ENCODE measurements at regions not wholly inside any gene's neighbourhood (a gene's known extent, or its start where the extent isn't known, plus 50 kb on each side); places are given as distances from the start of the nearest gene placed in this dataset.

- intact Hi-C loops (cut with micrococcal nuclease) (loop anchor here (5.0 kb wide), 1 partner anchor 485 kb away; no protein-coding TSS in a partner anchor), dilution Hi-C loops (cut with MboI; ENCODE audit: extremely low pct_ligation_motif_present, low sequenced_read_pairs) (no loop called here)
- no TSS peak for BruUV-seq (replicated peaks)
- Histone ChIP-seq H3K27ac (ENCODE audit: insufficient read depth, low read depth, low read length) (no peak overlapping the region), H3K27me3 (ENCODE audit: control insufficient read depth in 2 of 2, insufficient read depth in 2 of 2, low read length in 2 of 2) (no peaks in the 10 kb centered on the region), H3K36me3 (ENCODE audit: control insufficient read depth in 2 of 2, extremely low read depth in 1 of 2, insufficient read depth in 2 of 2, low read length in 2 of 2) (no peaks in the 10 kb centered on the region), H3K9me1 (replicated peaks; ENCODE audit: control insufficient read depth, extremely low read depth, insufficient read depth, low read length) (no peaks in the 10 kb centered on the region), H3K9me3 (replicated peaks; ENCODE audit: control insufficient read depth, insufficient read depth, low read length) (no peaks in the 10 kb centered on the region), H3K4me1 (ENCODE audit: control insufficient read depth, extremely low read depth, insufficient read depth, low read length) (no peaks in the 10 kb centered on the region), H3K79me2 (ENCODE audit: control insufficient read depth, insufficient read depth, low read length) (no peaks in the 10 kb centered on the region), H3K9ac (replicated peaks; ENCODE audit: extremely low read depth, insufficient read depth, low read length) (no peak overlapping the region), H3K4me2 (ENCODE audit: insufficient read depth, low read length) (no peak overlapping the region), H2AFZ (ENCODE audit: low read depth, low read length) (no peak overlapping the region), H3K4me3 (replicated peaks in 1 of 3; ENCODE audit: insufficient read depth in 1 of 3, low read depth in 1 of 3, low read length in 3 of 3) (no peak overlapping the region), H4K20me1 (replicated peaks; ENCODE audit: control insufficient read depth, extremely low read depth, insufficient read depth, low read length) (no peaks in the 10 kb centered on the region)
- POLR2A ChIA-PET = no interaction called here
- DNase-seq (ENCODE audit: low read depth, low spot score) = no peak
- no peak for FAIRE-seq
- CTCF ChIA-PET = no interaction called here
- no peak for TF ChIP-seq POLR2A (IDR thresholded peaks at IDR 0.05; ENCODE audit: low read depth, low read length)
- no peak for TF ChIP-seq POLR2AphosphoS5 (IDR thresholded peaks at IDR 0.05; ENCODE audit: insufficient read depth, low read depth, low read length)
- no peak for TF ChIP-seq CTCF (IDR thresholded peaks at IDR 0.05; ENCODE audit: extremely low read depth in 1 of 2, insufficient read depth in 1 of 2, low read depth in 1 of 2, low read length in 2 of 2)
- TF ChIP-seq MYC (IDR thresholded peaks at IDR 0.05; ENCODE audit: low read depth, low read length) = no peak
- no peak for TF ChIP-seq GATA2 (IDR thresholded peaks at IDR 0.05; ENCODE audit: insufficient read depth, insufficient read length, low read depth, low read length)
- no peak for TF ChIP-seq JUN (IDR thresholded peaks at IDR 0.05; ENCODE audit: borderline replicate concordance, insufficient read depth, insufficient read length, low read depth)
- TF ChIP-seq FOS (IDR thresholded peaks at IDR 0.05; ENCODE audit: borderline replicate concordance, insufficient read depth, low read length) = no peak
- no peak for TF ChIP-seq EZH2 (IDR thresholded peaks at IDR 0.05; ENCODE audit: borderline replicate concordance, low read depth, low read length, severe bottlenecking)
- no peak for TF ChIP-seq MAX (IDR thresholded peaks at IDR 0.05; ENCODE audit: insufficient read depth, insufficient read length)
Observed at GRCh38 chr5:129392681-129393080, 67.4 kb upstream of the ADAMTS19 start.
